GM18907 (cell line): ENCODE measurements at regions not wholly inside any gene's neighbourhood (a gene's known extent, or its start where the extent isn't known, plus 50 kb on each side); places are given as distances from the start of the nearest gene placed in this dataset.

ENCODE experiments used
- ATAC-seq: cut with Tn5 transposase; IDR thresholded peaks from one replicate; pipeline ENCODE4 v1.9.1; 2021; ENCODE audit warnings: mild to moderate bottlenecking, moderate library complexity; ENCODE audit not compliant: unreplicated experiment

DNA sequence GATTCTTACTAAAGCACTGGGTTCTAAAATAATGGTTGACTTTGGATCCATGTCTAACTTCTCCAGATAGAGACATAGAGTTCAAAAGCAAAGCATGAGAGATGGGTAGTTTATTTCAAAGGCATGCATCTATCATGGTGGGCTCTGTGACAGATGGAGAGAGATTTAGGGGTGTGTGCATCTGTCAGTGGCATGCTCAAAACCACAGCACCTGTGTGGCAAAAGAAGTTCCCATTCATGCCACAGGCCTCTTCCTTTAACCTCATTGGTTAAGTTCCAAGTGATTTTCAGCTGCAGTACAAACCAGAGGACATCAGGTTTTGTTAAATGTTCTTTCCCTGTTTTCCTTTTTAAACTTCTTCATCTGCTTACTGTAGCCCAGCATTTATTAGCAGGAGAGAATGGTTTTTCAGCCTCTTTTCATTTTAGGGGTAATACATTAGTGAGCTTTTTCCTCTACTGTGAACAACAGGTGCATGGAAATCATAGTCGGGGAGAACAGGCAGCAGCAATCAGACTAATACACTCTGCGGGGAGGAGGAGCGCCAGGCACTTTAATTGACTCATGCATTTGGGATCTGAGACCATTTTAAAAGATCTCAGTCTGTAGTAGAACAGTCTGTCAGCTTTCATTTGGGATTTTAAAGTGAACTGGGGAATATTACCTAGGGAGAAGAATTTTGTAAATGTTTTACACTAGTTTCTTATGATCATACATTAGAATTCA lies 52.4 kb upstream of the UPP2 start:
- no peak for ATAC-seq

DNA sequence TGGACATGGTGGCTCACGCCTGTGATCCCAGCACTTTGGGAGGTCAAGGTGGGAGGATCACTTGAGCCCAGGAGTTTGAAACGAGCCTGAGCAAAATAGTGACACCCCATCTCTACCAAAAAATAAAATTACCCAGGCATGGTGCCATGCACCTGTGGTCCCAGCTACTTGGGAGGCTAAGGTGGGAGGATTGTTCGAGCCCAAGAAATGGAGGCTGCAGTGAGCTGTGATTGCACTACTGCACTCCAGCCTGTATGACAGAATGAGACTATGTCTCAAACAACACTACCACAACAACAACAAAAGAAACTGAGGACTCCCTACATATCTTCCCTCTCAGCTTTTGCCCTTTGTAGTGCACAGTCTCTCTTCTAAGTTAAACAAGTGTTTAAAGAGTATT lies 53.3 kb upstream of the UPP2 start:
- ATAC-seq: no peak

- ATAC-seq: no peak
Observed at GRCh38 chr2:158047156-158047611, 54.5 kb upstream of the UPP2 start.

DNA sequence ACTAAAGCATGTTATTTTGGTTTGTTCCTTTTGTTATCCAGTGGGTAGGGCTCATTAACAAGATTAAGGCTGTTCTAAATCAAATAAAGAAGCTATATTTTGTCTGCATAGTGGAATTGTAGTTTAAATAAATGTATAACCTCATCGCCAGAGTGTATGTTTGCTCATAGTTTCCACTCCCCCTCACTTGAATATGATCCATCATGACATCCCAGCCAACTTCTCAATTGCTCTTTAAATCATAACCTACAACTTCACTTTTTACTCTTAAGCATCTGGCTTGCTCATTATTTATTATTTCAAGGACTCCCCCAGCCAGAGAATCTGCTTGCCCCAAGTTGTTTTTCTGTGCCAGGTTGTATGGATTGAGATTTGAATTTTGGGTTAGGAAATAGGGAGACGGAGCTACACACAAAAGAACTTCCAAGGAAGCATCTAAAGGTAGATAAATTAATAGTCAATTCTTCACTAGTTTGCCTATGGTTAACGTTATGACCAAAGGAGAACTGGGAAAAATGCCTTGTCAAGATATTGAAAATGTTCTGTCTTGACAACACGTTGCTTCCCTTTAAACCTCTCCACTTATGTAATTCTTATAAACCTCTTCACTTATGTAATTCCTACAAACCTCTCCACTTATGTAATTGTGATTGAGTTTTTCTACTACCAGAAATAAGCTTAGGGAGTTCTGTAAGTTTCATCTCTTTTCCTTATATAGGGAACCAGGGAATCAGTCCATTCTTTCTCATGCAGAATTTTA lies 55.4 kb upstream of the UPP2 start:
- no peak for ATAC-seq

DNA sequence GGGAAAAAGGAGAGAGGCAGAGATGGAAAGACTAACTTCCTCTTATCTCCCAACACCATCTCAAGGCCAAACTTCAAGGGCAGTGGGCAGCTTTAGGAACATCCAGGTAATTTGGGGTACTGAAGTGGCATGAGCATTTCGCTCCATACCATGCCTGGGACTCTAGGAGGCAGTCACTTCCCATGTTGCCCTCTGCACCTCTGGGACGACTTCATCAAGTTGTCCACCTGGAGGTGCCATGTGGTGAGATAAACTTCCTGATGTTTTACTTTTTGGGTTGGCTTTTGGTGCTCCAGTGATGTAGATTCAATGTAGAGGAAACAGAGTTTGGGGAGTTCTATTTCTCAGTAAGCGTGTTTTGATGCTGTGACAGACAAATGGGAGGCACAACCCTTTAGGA lies 56.3 kb upstream of the UPP2 start:
- ATAC-seq: no peak

DNA sequence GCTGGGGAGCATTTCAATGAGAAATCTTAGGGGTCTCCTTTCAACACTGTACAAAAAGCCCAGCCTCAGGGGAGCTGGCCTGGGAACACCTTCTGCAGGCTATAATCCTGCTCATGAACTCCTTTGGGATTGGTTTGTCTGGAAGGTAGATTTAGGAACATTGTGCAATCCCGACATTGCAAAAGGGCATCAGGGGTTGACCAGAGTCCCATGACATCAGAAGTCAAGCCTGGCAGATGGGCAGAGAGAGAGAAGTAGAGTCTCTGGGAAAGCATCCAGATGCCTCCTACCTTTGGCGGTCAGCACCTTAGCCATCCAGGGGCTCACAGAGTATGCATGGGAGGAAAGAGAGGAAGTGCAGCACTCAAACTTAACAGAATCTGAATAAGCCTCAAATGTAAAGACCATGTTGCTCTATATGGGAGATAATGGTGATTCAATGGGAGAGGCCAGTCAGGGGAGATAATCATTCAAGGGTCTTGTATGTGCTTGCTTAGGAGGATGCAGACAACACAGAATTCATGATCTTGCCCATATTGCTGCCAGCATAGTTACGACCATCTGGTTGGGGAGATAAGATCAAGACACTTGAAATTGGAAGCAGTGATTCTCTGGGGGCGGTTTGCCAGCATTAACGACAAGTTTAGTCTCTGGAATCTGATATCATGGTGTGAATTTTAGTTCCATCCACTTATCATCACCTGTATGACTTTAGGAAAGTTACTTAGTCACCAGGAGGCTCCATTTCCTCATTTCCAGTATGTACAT lies 58.3 kb upstream of the UPP2 start:
- no peak for ATAC-seq

DNA sequence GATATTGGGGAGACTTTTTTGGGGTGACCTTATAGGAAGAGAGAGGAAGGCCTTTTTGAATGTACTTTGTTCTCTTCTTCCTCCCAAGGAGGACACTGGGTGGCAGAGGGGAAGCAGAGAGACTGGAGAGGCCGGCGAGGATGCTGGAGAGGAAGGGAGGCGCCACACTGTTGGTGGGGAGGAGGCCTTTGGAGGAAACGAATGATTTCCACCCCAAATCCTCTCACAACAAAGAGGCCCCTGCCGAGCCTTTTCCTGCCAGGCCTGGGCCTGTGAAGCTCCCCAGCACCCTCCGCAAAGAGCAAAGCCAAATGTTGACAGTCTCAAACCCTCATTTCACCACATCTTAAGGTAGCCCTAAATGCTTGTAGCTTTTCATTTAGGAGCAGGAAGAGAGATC lies 59.0 kb upstream of the UPP2 start:
- no peak for ATAC-seq

DNA sequence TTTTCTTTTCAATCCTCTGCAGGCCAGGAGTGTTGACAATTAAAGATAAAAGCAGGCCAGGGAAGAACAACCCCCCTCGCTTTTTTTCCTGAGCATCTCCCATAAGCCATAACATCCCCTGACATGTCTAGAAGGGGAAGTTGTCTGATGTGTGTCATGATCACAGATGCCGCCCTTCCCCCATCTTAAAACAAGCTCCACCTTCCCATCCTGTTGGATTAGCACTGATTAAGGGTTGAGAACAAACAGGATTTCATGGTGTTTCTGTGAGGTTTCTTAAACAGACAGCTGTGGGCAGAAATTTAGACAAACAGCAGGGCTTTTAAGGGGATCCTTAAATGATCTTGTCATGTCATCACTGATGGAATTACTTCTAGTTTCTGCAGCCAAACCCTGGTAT lies 59.4 kb upstream of the UPP2 start:
- ATAC-seq: no peak

DNA sequence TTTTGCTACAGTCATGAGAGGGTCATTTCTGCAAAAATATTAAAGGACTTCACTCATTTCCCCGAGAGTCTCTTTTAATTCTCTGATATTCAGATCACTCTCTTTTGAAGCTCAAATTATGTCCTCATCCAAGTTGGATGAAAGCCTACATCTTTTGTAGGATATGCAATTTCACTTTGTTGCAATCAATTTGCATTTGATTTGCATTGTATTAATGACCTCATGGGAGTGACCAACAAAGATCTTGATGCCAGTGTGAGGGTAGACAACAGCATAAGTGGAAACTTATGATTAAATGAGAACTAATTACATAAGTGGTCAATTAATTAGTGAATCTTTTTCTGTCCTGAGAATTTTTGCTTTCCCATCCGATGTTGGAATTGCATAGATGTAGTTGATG lies 60.3 kb upstream of the UPP2 start:
- no peak for ATAC-seq

GRCh38 chr2:158038901-158039300 lies 62.8 kb upstream of the UPP2 start:
- ATAC-seq: no peak

DNA sequence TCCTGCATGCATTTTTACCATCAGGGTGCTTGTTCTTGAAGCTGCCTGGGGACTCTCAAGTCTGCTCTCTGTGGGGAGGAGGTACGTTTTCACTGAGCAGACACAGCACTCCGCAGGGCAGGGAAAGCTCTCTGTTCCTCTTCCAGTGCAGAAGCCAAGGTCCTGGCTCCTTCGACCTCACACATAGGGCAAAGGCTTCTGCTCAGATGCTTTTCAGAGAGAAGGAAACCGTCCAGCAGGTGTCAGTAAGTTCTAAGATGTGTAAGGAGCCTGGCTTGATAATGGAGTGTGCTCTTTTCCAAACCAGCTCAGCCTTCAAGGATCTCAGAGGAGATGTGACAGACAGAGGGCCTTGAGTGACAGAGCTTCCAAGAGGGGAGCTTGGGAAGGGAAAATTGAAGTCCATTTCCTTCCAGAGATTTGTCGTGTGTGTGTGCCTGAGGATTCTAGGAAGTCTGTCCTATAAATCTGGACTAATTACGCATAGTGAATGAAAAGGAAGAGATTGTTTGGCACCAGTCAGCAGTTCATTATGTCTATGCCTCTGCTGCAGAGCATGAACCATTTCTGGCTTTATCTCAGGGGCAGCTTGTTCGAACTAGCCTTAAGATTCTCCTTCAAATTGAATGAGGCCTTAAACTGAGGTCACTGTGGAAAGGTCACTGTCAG lies 67.3 kb upstream of the UPP2 start:
- ATAC-seq: peak; percentile 79

DNA sequence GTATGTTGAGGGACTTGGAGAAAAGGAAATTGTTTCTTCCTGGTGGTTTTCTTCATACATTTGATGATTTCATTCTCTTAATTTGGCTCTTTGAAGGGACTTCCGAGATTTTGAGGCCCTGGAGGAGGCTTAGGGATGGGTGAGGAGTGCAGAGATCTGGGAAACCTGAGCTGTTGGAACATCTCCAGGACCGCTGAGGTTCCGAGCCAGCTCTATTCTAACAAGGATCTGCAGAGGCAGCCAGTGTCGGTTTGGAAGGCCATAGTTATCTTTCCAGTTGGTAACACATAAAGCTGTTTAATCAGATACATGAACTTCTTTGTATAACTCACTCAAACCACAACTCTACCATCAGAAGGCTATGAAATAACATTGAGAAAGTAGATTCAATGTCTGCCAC lies 70.3 kb upstream of the UPP2 start:
- ATAC-seq: no peak

DNA sequence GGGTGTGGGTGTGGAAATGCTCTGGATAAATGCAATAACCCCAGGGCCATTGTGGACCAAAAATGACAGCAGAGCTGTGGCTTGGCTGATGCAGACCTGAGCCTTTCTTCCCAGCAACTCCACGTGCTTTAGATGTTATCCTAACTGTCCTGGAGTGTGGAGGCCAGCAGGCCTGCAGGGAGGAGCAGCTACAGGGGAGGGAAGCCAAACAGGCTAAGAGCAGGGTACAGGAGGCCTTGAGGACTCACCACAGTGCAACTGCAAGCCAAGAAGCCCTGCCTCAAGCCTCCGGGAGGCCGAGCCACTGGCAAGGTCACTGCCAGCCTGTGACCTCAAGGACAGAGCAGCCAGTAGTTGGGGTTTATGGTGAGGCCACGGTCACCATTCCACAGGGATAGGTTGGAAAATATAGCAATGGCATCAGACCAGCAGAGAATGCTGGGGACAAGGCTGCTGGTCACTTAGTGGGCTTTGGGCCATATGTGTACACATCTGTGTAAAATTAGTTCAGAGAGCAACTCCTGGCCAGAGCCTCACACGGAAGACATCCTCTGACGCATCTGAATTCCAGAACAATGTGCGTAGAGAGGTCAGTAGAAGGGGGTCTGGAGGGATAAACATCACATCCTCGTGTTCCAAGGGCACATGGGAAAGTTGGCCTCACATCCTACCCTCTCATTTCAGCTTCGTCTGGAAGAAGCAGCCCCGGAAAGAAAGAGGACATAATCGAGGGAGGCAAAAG lies 76.2 kb upstream of the UPP2 start:
- no peak for ATAC-seq

- ATAC-seq: peak; percentile 74
Observed at GRCh38 chr2:158024288-158024898, 77.3 kb upstream of the UPP2 start.

GRCh38 chr2:158022888-158023287 lies 78.8 kb upstream of the UPP2 start:
- ATAC-seq: no peak

DNA sequence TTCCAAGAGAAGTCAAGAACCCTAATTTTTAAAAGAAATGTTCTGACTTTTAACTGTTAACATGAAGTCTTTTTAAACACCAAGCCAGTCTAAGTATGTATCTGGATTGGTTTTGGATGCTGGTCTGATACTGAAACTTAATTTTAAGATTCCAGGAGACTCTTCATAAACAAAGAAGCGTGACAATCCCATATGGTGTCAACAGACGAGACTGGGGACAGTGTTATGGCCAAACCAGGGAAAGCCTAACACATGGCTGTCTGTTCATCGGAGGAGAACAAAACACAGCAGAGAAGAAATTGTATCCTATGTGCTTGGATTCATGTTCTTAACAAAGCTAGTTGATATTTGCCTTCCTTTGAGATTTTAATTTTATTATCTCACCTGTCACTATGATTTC lies 80.5 kb upstream of the UPP2 start:
- no peak for ATAC-seq

DNA sequence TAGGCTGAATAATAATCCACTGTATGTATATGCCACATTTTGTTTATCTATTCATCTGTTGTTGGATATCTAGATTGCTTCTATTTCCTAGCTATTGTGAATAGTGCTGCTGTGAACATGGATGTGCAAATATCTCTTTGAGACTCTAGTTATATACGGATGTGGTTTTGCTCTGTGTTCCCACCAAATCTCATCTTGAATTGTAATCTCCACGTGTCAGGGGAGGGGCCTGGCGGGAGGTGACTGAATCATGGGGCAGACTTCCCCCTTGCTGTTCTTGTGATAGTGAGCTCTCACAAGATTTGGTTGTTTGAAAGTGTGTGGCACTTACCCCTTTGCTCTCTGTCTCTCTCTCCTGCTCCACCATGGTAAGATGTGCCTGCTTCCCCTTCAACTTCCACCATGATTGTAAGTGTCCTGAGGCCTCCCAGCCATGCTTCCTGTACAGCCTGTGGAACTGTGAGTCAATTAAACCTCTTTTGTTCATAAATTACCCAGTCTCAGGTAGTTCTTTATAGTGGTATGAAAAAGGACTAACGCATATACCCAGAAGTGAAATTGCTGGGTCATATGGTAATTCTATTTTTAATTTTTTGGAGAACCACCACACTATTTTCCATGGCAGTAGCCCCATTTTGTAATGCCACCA lies 86.1 kb upstream of the UPP2 start:
- no peak for ATAC-seq

- no peak for ATAC-seq
Observed at GRCh38 chr2:158013891-158014290, 87.8 kb upstream of the UPP2 start.

- ATAC-seq: no peak
Observed at GRCh38 chr2:158011055-158011771, 90.5 kb upstream of the UPP2 start.
